Islet precursor cell (in vitro differentiated cells): ENCODE measurements at regions not wholly inside any gene's neighbourhood (a gene's known extent, or its start where the extent isn't known, plus 50 kb on each side); places are given as distances from the start of the nearest gene placed in this dataset.

Experiments used
- DNase-seq: peaks from one replicate; pipeline ENCODE4 v3.0.0-alpha.2; 2018

DNA sequence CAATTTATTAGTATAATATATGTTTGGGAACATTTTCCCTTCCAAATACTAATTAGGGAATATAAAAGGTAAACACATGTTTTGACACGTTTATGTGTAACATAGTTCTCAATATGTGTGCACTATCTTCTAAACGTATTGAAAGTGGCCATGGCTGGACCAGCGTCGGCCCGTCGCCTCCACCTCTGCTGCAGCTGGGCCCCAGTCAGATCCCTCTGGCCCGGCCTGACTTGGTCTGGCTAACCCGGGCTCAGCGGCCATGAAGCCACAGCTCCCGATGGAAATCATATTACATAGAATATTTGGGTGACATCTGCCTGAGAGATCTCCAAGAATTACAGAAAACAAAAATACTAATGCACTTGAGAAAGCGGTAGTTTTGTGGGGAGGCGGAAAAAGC is 474.4 kb upstream of the CDH2 start:
- DNase-seq = no peak

- no peak for DNase-seq
Measured at GRCh38 chr18:28650860-28651259, 473.9 kb upstream of the CDH2 start.

GRCh38 chr18:28647961-28648360 is 471.0 kb upstream of the CDH2 start:
- DNase-seq = no peak

DNA sequence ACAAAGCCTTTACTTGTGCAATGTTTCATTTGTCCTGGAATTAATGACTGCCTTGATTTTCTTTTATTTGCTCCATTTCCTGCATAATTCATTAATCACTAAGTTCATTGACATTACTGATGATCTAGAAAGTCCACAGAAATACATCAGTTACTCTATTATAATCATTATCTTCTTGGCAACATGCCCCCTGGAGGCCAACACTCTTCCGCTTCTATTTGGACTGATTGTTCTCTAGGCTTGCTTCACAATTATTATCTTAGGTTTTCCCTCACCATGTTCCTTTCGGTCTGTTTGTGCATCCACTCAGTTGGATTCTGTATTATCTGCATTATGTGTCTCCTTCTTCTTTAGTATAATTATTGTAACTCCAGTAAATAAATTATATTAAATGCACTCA is 461.0 kb upstream of the CDH2 start:
- no peak for DNase-seq

- no peak for DNase-seq
Measured at GRCh38 chr18:28635530-28635929, 458.6 kb upstream of the CDH2 start.

GRCh38 chr18:28626756-28627155 is 449.8 kb upstream of the CDH2 start:
- no peak for DNase-seq

DNA sequence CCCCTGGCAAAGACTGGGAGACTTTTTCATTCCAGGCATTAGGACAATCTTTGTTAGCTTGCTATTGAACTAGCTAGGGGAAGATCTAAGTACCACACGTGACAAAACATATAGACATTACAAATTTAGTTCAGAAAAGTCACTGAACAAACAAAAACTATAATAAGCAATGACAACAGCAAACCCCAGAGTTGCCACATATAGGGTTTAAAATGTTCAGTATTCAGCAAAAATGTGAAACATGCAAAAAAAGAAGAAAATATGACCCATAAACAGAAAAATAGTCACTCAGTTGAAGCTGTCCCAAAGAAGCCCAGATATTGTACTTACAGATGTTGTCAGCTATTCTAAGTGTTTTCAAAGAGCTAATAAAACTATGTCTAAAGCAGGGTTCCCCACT is 431.1 kb upstream of the CDH2 start:
- no peak for DNase-seq

- no peak for DNase-seq
Measured at GRCh38 chr18:28606686-28607085, 429.8 kb upstream of the CDH2 start.

DNA sequence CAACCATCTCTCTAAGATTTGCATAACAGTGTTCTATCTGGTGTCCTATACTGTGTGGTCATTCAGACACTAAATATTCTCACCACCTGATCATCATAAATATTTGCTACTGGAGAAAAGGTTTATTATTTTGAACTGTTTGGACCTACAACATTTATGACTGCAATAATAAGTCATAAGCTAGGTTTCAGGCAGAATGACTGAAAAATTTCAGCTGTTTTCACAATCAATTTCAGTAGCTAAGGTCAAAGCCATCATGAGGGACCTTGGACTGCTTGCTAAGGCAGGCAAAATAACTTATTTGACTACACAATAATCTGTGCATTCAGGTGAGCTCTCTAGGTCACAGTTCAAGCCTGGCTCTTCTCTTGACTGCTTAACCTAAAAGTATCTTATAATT is 425.5 kb upstream of the CDH2 start:
- DNase-seq = no peak

DNA sequence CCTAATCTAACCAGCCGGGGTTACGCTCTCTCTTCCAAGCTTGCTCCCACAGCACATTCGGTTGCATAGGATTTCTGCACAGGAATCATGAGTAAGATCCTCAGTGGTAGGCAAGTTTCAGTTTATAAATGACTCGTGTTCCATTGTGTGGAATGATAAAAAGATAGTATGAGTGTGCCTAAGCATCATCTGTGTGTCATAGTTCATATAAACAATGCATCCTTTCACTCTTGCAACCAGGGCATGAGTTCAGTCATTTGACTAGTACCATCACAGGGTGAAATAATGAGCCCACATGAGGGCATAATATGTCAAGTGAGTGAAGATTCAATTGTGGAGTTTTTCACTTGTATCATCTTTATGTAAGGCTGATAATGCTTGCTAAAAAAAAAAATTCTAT is 417.1 kb upstream of the CDH2 start:
- no peak for DNase-seq

DNA sequence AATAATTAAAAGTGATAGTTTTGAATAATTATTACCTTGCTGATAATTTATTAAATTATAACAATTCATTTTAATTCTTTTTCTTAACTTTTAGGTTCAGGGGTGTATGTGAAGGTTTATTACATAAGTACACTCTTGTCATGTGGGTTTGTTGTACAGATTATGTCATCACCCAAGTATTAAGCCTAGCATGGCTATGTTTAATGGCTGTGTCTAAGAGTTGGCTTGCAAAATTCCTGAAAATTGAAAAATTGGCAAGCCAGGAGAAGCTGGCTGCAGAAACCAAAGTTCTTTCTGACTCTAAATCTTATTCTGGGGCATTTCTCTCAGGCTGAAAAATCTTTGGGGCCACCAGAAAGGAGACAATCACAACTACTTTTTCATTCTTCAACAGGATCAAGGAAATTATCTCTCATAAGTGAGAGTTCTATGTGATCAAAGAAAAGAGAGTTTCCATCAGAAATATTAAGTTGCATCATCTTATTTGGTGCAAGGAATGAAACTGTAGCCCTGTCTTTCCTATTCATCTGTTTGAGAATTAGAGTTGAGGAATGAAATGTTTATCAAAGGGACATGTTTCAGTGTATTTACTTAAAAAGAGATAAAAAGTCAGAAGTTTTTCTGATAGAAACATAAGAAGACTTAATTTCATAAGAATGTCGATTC is 412.1 kb upstream of the CDH2 start:
- DNase-seq = no peak

DNA sequence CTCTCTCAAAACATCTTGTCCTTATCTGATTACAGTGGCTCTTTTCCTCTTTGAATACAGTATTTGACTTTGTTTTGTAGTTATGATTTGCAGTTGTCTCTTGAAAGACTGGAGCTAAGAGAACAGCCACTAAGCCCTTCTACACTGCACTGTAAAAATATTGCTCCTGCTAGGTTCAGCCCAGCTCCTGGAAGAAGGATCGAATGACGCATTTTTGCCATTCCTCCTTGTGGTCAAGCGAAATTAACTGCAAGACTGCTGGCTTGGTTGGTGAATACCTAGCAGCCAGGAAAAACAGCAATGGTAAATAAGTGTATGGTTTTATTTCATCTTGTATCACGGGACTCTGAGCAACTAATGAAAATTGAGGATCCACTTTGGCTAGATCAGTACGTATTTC is 407.8 kb upstream of the CDH2 start:
- DNase-seq = peak; percentile 88

GRCh38 chr18:28582724-28583123 is 405.8 kb upstream of the CDH2 start:
- DNase-seq = no peak

DNA sequence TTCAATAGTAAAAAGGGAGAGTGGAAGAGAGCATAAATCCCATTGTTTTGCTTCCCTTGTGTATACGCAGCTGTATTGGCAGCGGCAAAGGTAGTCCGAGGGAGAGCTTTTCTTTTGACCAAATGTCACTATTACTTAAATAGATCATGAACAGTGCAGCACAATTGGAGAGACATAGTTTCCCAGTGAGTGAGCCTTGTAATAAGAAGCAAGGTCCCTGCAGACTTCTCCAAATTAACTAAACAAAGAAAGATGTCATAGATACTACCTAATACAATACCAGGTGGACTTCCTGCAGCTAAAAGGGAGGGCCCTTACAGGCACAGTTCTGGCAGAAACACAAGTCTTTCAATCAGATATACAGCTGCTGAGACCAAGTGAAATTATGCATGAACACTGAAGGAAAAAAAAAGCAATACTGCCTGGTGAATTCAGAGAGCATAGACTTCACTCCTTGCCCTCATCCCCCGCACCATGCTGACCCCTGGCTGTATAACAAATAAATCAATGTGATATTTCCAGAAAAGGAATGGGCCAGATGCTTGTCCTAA is 404.7 kb upstream of the CDH2 start:
- no peak for DNase-seq

DNA sequence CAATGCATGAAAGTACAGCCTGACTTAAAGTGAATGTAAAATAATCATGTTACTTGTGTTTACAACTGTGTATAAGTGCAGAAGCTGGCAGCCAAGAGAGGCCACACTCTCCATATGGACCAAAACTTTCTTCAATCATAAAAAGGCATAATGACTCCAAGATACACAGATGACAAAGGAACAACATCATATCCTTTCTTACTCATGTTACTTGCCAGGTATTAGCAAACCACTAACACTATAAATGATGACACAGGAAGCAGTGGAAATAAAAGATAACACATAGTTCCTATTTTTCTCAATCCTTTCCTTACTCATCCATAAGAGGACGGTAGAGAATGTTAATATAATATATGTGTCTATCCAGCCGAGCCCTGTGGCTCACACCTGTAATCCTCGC is 400.0 kb upstream of the CDH2 start:
- DNase-seq = no peak

GRCh38 chr18:28575123-28575522 is 398.2 kb upstream of the CDH2 start:
- DNase-seq = no peak

DNA sequence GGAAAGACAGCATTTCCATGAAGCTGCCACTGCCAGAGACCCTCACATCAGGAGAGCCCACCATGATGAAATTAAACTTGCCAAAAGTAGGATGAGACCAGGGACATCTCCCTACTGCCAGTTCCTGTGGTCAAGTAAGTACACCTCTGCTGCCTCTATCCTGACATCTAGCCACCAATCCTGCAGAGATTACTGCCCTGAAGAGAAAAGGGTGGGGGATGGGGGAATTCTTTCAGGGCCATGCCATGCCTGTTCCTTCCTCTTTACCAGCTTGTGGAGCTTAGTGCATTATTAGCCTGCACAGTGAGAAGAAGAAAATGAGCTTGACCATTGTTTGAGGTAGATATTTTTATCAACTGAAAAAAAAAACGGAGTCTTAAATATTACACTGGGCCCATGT is 397.2 kb upstream of the CDH2 start:
- peak; percentile 60 for DNase-seq

DNA sequence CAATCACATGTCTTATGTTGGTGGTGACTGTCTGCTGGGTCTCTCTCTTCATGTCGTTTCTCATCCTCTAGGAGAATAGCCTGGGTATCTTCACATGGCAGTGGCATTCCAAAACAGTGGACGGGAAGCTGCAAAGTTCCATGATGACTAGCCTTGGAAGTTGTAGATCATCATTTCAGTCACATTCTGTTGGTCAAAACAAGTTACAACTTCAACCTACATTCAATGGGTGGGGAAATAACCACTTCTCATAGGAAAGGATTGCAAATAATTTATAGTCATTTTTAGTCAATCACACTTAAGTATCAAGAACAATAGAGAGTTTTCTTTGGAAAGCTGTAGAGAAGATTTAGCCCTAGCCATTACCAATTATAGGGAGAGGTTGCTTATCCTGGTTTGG is 395.0 kb upstream of the CDH2 start:
- no peak for DNase-seq

DNA sequence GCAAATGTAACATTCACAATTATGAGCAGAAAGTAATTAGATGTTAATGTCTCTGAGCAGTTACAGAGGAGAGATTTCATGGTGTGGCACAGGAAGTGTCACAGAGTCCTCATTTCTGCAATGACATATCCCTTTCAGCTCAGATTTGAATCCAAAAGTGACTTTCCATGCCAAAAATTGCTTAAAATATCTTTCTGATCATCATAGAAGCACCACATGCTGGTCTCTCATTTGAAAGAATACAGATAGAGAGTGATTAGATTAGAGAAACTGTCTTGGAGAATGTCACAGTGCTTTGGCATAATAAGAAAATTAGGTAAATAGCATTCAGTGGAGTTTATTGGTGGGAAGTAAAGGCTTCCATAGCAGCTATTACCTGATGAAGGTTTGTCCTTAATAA is 383.4 kb upstream of the CDH2 start:
- no peak for DNase-seq

DNA sequence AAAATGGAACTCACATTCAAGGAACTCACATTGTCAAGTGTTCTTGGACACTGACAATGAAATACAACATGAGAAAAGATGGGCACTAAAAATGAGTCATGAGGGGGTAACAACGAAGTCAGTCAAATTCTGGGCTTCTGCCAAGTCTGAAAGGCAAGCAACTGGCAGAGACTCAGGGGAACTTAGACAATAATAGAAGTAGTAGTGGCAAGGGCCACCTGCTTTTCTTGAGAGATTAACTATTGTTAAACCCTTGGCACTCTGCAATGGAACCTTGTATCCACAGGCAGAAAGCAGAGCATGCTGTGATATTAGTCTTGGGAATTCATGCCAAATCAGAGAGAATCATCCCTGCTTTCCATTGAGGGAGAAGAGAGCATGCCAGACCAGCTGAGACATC is 382.6 kb upstream of the CDH2 start:
- no peak for DNase-seq

GRCh38 chr18:28541934-28542333 is 365.0 kb upstream of the CDH2 start:
- DNase-seq = no peak

DNA sequence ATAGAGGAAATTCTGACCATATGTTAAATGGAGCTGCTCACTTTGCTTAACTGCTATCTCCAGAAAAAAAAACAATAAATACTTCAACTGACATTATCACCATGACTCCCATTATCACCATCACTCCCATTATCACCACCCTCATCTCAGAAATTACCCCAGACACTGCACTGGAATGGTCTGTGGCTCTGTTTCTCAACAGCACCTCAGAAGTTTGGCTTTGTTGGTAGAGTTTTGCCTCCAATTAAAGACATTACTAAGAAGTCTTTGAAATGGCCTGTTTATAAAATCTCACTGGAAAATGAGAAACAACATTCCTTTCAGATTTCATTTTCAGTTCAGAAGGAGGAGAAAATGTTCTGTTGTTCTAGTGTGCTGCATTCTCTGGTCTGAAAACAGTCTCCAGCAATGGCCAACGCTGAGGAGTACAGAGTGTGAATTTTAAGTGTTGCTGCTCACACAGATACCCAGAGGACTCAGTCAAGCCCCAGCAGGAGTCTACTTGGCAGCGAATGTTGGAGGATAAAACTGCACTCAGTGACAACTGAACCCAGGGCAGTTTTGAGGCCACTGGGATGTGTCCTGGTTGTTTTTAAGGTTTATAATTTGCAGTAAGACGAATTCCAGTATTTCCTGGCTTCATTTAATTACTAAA is 364.5 kb upstream of the CDH2 start:
- DNase-seq = peak; percentile 59

- no peak for DNase-seq
Measured at GRCh38 chr18:28529644-28530043, 352.7 kb upstream of the CDH2 start.

GRCh38 chr18:28526196-28526595 is 349.3 kb upstream of the CDH2 start:
- DNase-seq = no peak
